Stomach (tissue), 4 donors: ENCODE measurements at regions not wholly inside any gene's neighbourhood (a gene's known extent, or its start where the extent isn't known, plus 50 kb on each side); places are given as distances from the start of the nearest gene placed in this dataset.

Experiments used
- POLR2A ChIP-seq, 4 donors: fragments of 450-650 bp; IDR thresholded peaks; one replicate each; pipeline ENCODE4 v1.6.1; 2016; ENCODE audit warnings: antibody characterized with exemption in 4 of 4, control low read depth in 2 of 4, mild to moderate bottlenecking in 1 of 4, moderate library complexity in 1 of 4
- POLR2AphosphoS5 ChIP-seq, 3 donors: sonication (generic); formaldehyde crosslinking; IDR thresholded peaks; one replicate each; pipeline ENCODE4 v1.6.1; 2016; ENCODE audit warnings: antibody characterized with exemption in 3 of 3
- TF ChIP-seq, protein P1 (sequence below), 7 experiments: fragments of 450-650 bp in 4 of 7; fragments of 200-600 bp in 3 of 7; sonication (generic) in 3 of 7; IDR thresholded peaks; one replicate each; pipeline ENCODE4 v1.5.1; 2016 to 2019; ENCODE audit warnings: antibody characterized with exemption in 7 of 7, control low read depth in 2 of 7, mild to moderate bottlenecking in 1 of 7

DNA sequence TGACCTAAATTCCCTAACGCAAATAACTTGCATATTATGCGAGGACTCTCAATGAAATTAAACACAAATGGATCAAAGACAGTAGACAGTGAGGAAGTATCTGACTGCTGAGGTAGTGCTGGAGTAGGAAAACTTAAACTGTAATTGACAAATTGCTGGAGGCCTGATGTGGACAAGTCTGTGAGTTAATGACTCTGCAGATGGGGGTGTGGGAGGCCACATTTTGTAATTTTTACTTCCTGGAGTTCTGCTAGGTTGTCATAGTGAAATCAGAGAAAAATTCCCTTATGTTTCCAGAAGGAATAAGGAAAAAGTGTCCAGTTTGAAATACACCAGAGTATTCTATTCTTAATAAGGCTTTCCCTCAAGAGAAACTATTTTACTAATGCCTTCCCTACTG is 333.0 kb upstream of the CNTNAP5 start:
- TF ChIP-seq, protein P1, sequence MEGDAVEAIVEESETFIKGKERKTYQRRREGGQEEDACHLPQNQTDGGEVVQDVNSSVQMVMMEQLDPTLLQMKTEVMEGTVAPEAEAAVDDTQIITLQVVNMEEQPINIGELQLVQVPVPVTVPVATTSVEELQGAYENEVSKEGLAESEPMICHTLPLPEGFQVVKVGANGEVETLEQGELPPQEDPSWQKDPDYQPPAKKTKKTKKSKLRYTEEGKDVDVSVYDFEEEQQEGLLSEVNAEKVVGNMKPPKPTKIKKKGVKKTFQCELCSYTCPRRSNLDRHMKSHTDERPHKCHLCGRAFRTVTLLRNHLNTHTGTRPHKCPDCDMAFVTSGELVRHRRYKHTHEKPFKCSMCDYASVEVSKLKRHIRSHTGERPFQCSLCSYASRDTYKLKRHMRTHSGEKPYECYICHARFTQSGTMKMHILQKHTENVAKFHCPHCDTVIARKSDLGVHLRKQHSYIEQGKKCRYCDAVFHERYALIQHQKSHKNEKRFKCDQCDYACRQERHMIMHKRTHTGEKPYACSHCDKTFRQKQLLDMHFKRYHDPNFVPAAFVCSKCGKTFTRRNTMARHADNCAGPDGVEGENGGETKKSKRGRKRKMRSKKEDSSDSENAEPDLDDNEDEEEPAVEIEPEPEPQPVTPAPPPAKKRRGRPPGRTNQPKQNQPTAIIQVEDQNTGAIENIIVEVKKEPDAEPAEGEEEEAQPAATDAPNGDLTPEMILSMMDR (IDR thresholded peaks at IDR 0.05): no peak
- TF ChIP-seq POLR2AphosphoS5 (IDR thresholded peaks at IDR 0.05): no peak
- TF ChIP-seq POLR2A (IDR thresholded peaks at IDR 0.05): no peak
